A673 (cell line): ENCODE measurements at regions not wholly inside any gene's neighbourhood (a gene's known extent, or its start where the extent isn't known, plus 50 kb on each side); places are given as distances from the start of the nearest gene placed in this dataset.

ENCODE experiments used
- BruUV-seq: library from RNA; stranded (reverse); fragments of 400-500 nt; replicated peaks from 2 replicates; lab custom pipeline; 2021; lab: Mats Ljungman, UMichigan
- CTCF ChIA-PET: fragments of 300-600 bp; sonication (Branson Sonifier 250); formaldehyde crosslinking; loops from one replicate; lab custom pipeline; 2022; ENCODE audit warnings: antibody characterized with exemption; lab: Charles Lee
- POLR2A ChIA-PET: fragments of 300-600 bp; sonication (Branson Sonifier 250); formaldehyde crosslinking; loops from one replicate; lab custom pipeline; 2022; ENCODE audit warnings: antibody characterized with exemption; ENCODE audit not compliant: low non-redundant PET; lab: Charles Lee
- DNase-seq: peaks from one replicate; pipeline ENCODE4 v3.0.0-alpha.2; 2015; ENCODE audit warnings: low spot score
- H3K27ac ChIP-seq: fragments of 200-600 bp; sonication (generic); 2 replicates; pipeline ENCODE4 v1.5.1; 2016; ENCODE audit warnings: mixed run types, low read depth, mild to moderate bottlenecking, mixed read lengths, antibody characterized with exemption, low read length; ENCODE audit not compliant: poor library complexity, severe bottlenecking
- H3K27me3 ChIP-seq: fragments of 200-600 bp; sonication (generic); replicated peaks from 2 replicates; pipeline ENCODE4 v1.6.1; 2017; ENCODE audit warnings: mixed run types, low read depth, mild to moderate bottlenecking, mixed read lengths, antibody characterized with exemption, low read length; ENCODE audit not compliant: insufficient read depth, poor library complexity
- H3K36me3 ChIP-seq: fragments of 200-600 bp; sonication (generic); 2 replicates; pipeline ENCODE4 v1.6.1; 2016; ENCODE audit warnings: mixed run types, mild to moderate bottlenecking, mixed read lengths, antibody characterized with exemption, low read length; ENCODE audit not compliant: insufficient read depth, poor library complexity, severe bottlenecking
- H3K4me1 ChIP-seq: fragments of 200-600 bp; sonication (generic); 2 replicates; pipeline ENCODE4 v1.6.1; 2017; ENCODE audit warnings: mixed run types, mild to moderate bottlenecking, mixed read lengths, antibody characterized with exemption, low read length; ENCODE audit not compliant: insufficient read depth, poor library complexity, severe bottlenecking
- H3K4me3 ChIP-seq: fragments of 200-600 bp; sonication (generic); 2 replicates; pipeline ENCODE4 v1.5.1; 2016; ENCODE audit warnings: low read depth, mixed run types, mild to moderate bottlenecking, mixed read lengths, low read length; ENCODE audit not compliant: poor library complexity, severe bottlenecking
- H3K9me3 ChIP-seq: fragments of 200-600 bp; sonication (generic); 2 replicates; pipeline ENCODE4 v1.6.1; 2016; ENCODE audit warnings: mixed run types, low read depth, mild to moderate bottlenecking, mixed read lengths, antibody characterized with exemption, low read length; ENCODE audit not compliant: poor library complexity, severe bottlenecking
- EZH2 ChIP-seq: fragments of 200-600 bp; sonication (generic); IDR thresholded peaks from 2 replicates; pipeline ENCODE4 v1.6.1; 2017; ENCODE audit warnings: borderline replicate concordance, low read depth, mild to moderate bottlenecking, mixed read lengths, antibody characterized with exemption, low read length; ENCODE audit not compliant: poor library complexity, severe bottlenecking
- intact Hi-C: fragments of 100-400 bp; cut with micrococcal nuclease; formaldehyde crosslinking; loops from one replicate; pipeline ENCODE4 v1.10.0; 2022; ENCODE audit not compliant: unreplicated experiment
- TF ChIP-seq, protein P1 (sequence below): fragments of 300-800, 200-600 bp; sonication (generic); conservative IDR thresholded peaks from 2 replicates; pipeline ENCODE4 v1.5.1; 2017; ENCODE audit warnings: low read depth, mild to moderate bottlenecking, antibody characterized with exemption, low read length, moderate library complexity, mixed read lengths

DNA sequence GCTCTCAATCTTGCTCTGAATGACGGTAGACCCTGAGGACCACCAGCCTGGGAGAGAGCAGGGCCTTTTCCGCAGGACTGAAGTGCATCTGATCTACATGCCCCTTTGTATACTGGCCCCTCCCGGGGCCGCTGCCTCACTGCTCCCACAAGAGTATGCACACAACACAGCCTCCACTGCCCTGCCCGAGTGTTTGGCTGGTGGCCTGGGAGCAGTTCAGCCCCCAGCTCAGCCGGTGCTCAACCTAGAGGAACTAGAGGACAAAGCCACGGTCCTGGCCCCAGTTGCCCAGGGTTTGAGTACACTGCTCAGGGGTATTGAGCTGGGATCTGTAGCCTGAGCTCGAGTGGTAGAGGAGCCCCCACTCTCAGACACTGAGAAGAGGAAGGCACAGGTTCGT lies 118.9 kb upstream of the CAB39 start:
- Histone ChIP-seq H3K27me3 (no peaks in the 10 kb centered on the region), H3K4me1 (no peaks in the 10 kb centered on the region), H3K9me3 (no peaks in the 10 kb centered on the region), H3K27ac (no peak overlapping the region), H3K36me3 (no peaks in the 10 kb centered on the region), H3K4me3 (no peak overlapping the region)
- DNase-seq: no peak
- intact Hi-C loops: no loop called here
- TF ChIP-seq, protein P1, sequence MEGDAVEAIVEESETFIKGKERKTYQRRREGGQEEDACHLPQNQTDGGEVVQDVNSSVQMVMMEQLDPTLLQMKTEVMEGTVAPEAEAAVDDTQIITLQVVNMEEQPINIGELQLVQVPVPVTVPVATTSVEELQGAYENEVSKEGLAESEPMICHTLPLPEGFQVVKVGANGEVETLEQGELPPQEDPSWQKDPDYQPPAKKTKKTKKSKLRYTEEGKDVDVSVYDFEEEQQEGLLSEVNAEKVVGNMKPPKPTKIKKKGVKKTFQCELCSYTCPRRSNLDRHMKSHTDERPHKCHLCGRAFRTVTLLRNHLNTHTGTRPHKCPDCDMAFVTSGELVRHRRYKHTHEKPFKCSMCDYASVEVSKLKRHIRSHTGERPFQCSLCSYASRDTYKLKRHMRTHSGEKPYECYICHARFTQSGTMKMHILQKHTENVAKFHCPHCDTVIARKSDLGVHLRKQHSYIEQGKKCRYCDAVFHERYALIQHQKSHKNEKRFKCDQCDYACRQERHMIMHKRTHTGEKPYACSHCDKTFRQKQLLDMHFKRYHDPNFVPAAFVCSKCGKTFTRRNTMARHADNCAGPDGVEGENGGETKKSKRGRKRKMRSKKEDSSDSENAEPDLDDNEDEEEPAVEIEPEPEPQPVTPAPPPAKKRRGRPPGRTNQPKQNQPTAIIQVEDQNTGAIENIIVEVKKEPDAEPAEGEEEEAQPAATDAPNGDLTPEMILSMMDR: no peak
- TF ChIP-seq EZH2: no peak
- BruUV-seq: no TSS peak
- ChIA-PET CTCF (interaction anchor here (0.6 kb wide), 1 partner anchor 44 kb away, joined by 3 read pairs; no protein-coding TSS in a partner anchor), POLR2A (no interaction called here)

DNA sequence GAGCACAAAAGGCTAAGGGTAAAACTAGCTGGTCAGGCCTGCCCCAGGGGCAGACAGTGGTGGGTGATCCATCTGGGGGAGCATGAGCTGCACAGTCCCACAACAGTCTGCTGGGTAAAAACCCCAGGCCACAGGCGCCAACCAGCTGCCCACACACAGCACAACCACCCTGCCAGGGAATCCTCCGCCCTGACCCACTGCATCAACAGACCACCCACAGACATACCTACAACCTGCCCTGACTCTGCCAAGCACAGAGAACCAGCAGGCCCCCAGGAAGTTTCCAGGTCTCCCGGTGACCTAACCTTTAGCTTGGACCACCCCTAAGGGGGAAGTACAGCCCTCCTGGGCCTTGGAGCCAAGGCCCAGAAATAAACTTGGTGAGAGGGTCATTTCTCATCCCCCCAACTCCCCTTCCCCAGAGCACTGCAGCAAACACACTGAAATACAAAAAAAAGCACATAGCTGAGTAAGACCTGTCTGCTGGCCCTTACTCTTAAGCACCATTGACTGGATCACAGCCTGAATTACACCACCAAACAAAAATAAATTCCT lies 118.3 kb upstream of the CAB39 start:
- Histone ChIP-seq H3K27me3 (no peaks in the 10 kb centered on the region), H3K27ac (no peak overlapping the region), H3K9me3 (no peaks in the 10 kb centered on the region), H3K4me1 (no peaks in the 10 kb centered on the region), H3K36me3 (no peaks in the 10 kb centered on the region), H3K4me3 (no peak overlapping the region)
- CTCF ChIA-PET: interaction anchor here (0.6 kb wide), 1 partner anchor 44 kb away, joined by 3 read pairs; no protein-coding TSS in a partner anchor
- intact Hi-C loops: no loop called here
- no TSS peak for BruUV-seq
- POLR2A ChIA-PET: no interaction called here
- DNase-seq: no peak
- TF ChIP-seq EZH2: no peak
- TF ChIP-seq, protein P1: no peak

DNA sequence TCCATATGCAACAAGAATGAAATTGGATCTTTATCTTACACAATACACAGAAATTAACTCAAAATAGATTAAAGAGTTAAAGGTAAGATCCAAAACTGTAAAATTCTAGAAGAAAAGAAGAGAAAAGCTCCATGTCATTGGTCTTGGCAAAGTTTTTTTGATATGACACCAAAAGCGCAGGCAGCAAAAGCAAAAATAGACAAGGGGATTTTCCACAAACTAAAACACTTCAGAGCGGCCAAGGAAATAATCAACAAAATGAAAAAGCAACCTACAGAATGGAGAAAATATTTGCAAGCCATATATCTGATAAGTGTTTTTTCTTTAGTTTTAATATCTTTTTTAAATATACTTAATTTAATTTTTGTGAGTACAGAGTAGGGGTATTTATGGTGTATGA lies 112.8 kb upstream of the CAB39 start:
- no peaks in the 10 kb centered on the region for H3K4me1 ChIP-seq
- no peak overlapping the region for H3K27ac ChIP-seq
- BruUV-seq: no TSS peak
- H3K27me3 ChIP-seq: no peaks in the 10 kb centered on the region
- intact Hi-C loops: no loop called here
- no peaks in the 10 kb centered on the region for H3K9me3 ChIP-seq
- ChIA-PET CTCF (no interaction called here), POLR2A (no interaction called here)
- no peak for DNase-seq
- H3K36me3 ChIP-seq: no peaks in the 10 kb centered on the region
- TF ChIP-seq EZH2: no peak
- TF ChIP-seq, protein P1: no peak
- H3K4me3 ChIP-seq: no peak overlapping the region
